Activated CD8-positive, alpha-beta memory T cell treated with anti-CD3 and anti-CD28 coated beads, Interleukin-2, amount 50 U/mL, for 1 hour (primary cell): ENCODE measurements at regions not wholly inside any gene's neighbourhood (a gene's known extent, or its start where the extent isn't known, plus 50 kb on each side); places are given as distances from the start of the nearest gene placed in this dataset.

ENCODE experiments used
- DNase-seq: peaks from one replicate; pipeline ENCODE4 v3.0.0-alpha.2; 2020; ENCODE audit errors: extremely low read depth

DNA sequence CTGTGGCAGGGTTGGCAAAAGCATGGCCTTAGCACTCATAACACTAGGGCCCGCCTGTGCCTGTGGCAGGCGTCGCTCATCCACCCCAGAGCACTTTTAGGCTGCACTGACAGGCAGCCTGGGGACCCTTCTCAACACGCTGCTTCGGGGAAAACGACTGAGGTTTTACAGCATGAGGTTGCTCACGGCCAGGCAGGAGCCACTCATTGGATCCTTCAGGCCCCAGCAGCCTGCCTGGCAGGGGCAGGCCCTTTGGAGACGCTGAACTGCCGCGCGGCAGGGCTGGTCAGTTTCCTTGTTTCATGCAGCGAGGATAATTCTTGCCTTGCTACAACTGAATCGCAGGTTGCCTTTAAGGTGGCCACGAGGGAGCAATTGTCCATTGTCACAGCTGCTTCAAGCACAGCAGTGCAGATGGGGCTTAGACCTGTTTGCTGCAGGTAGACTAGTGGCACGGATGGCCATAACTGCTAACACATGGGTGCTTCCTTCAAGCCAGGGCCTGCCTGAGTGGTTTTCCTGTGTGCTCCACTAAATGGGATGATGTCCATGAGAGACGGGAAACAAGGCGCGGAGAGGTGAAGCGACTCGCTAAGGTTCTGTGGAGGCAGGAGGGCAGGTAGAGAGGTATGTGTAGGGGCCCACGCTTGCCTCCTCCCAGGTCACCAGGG lies 49.9 kb upstream of the HS6ST1 start:
- DNase-seq = no peak

DNA sequence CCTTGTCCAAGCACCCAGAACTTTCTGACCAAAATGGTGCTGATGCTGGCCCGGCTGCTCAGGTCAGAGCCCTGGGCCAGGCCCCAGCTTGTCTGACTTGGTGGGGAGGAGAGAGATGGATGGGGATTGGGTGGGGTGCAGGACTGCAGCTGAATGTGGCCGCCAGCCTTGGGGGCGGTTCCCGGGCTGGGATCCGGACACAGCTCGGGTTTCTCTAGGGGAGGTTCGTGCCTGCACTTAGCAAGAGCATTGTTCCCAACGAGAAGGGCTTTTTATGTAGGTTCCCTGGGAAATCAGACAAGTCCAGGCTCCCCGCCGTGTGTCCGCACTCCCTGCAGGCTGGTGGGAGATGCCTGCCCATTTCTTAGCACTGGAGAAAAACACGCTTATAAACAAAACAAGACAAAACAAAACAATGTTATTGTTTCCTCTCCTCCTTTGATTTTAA lies 50.5 kb upstream of the HS6ST1 start:
- no peak for DNase-seq

DNA sequence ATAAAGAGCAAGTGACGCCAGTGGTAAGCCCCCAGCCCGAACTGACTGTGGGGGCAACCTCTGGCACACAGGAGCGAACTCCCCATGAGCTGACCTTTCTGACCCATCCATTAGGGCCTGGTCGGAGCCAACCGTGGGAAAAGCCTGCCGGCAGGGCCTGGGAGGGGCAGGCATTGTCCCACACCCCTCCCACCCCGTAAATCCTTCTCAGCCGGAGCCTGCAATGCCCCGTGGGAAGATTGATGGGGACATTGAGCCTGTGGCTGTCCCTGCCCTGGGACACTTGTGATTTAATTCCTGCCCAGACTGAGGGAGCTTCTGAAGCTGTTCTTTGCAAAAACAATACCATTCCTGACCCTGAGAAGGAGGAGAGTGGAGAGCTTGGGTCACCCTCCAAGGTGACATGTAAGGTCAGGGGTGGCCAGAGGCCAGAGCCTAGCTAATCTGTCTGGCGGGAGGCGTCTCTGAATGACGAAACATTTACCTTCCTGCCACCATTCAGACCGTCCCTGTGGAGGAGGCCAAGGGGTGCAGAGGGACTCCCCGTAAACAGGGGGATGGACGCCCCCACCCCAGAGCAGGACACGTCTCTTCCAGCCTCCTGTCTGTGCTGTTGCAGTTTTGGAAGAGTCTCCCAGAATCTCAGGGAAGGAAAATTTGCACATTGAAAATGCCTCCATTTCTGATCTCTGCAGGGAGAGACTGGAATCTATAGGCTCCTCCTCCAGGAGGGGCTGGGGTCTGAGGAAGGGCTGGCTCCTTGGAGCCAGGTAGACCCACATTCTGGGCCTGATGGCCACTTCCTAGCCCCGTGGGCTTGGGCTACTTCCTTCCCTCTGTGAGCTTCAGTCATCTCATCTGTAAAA lies 51.2 kb upstream of the HS6ST1 start:
- DNase-seq = no peak

DNA sequence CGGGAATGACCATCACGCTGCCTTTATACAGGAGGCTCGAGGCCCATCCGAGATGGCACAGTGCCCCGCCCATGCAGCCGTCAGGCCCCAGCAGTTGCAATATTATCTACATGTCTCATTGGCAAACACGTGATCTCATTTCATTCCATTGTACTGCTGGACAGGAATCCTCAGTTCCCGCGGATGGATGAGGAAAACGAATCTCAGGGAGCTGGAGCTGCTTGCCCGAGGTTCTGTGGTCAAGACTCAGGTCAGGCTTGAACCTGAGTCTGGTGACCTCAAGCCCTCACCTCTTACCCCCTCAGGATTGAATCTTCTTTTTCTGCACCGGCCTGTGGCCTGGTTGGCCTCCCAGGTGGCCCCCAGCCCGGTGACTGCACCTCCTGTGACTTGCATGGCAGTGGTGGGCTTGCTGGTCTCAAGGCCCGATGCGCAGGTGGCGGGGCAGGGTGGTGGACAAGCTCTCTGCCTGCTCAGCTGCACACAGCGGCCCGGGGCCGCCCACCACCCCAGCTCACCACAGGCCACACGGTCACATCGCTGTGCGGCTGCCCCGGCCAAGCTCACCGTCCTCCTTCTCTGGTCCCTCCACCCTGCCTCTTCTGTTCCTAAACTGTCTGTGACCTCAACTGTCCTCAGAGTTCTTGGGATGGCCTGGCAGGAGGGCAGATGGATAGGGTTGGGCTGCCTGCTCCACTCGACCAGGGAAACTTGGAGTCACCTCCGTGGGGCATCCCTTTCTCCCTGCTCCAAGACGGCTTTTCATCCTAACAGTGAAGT lies 52.0 kb upstream of the HS6ST1 start:
- DNase-seq = no peak

DNA sequence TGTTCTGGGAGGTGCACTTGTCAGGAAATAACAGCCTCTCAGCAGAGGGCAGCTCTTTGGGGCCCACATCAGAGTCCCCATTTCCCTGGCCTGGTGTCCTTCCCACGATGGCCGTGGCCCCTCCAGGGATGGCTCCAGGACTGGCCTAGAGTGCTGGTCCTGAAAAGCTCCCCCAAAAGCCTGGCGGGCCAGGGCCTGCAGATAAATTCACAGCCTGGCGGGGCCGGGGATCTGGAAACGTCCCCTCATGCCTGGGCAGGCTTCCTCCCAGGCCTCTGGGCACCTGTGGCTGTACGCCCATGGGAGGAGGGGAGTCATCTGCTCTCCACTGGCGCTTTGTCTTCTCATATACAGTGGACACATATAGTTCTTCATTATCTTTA lies 52.6 kb upstream of the HS6ST1 start:
- no peak for DNase-seq

DNA sequence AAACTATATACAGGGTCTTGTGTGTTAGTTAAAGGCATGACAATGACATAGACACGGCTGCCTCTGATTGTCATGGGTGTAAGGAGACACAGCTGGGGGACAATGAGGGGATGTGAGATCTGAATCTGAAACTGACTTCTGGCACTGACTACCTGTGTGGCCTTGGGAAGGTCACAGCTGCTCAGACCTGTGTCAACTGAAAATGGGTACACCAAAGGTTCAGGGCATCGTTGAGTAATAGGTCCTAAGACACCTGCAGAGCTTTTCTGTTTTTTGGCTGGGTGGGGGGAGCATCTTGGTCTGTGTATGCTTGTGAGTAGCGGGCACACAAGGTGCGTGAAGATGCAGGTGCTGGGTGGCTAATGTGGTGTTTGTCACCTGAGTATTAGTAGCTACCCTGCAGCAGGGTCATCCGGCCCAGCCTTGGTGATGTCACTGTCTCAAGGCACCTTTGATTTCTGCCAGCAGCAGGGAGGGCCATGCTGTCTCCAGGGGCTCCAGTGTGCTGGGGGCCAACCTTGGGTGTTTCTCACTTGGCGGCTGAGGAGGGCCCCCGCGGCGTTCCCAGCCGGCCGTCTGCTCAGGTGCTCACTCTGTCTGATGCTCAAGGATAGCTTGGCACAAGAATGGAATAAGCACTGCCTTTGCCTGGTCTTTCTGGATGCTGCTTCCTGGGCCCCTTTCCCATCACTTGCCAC lies 53.1 kb upstream of the HS6ST1 start:
- DNase-seq = no peak

DNA sequence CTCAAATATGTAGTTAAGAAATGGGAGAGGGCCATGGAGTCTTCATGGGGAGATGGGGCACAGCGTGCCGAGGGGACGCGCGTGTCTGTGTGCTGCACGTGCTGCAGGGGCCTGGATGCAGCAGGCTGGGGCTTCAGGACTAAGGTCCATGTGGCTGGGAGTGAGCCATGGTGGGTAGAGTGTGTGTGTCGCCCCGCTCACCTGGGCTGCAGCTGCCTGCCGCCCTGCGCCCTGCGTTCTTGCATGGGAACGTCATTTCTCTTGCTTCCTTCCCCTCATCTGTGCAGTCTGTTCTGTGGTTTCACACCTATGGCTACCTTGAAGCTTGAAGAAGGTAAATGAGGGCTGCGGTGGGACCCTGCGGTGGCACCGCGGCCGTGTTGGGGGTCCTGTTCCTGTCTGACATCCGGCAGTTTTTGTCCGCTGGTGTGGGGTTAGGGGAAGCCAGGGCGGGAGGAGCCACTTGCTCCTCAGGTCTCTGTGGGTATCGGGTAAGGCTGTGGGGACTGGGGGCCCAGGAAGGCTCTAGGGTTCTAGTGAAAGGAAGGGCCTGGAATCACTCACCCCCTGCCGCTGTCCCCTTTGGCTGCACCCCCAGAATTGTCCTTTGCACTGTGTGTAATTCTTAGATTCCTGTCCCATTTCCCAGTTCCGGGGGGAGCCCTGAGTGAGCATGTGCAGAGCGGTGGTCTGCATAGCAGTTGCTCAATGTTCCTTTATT lies 54.1 kb upstream of the HS6ST1 start:
- DNase-seq = no peak

DNA sequence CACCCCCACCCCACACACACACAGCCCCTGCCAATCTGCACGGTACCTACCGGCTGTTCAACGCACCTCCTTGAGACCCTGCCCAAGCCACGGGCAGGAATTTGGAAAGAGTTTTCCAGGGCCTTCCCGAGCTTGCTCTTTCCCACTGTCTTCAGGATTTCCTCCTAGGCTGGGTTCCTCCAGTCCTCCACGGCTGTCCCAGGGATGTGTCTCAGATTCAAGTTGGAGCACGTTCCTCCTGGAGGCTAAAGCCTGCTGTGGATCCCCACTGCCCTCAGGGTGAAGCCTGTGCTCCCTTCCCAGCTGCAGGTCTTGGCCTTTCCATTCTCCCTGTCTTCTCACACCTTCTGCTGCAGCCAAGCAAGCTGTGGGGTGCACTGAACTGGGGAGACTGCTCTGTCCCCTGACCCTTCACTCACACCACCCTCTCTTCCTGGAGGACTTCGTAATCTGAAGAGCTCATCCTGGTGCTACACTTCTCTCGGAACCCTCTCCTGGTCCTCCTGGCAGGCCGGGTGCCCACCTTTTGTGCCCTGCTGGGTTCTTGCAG lies 54.9 kb upstream of the HS6ST1 start:
- no peak for DNase-seq

DNA sequence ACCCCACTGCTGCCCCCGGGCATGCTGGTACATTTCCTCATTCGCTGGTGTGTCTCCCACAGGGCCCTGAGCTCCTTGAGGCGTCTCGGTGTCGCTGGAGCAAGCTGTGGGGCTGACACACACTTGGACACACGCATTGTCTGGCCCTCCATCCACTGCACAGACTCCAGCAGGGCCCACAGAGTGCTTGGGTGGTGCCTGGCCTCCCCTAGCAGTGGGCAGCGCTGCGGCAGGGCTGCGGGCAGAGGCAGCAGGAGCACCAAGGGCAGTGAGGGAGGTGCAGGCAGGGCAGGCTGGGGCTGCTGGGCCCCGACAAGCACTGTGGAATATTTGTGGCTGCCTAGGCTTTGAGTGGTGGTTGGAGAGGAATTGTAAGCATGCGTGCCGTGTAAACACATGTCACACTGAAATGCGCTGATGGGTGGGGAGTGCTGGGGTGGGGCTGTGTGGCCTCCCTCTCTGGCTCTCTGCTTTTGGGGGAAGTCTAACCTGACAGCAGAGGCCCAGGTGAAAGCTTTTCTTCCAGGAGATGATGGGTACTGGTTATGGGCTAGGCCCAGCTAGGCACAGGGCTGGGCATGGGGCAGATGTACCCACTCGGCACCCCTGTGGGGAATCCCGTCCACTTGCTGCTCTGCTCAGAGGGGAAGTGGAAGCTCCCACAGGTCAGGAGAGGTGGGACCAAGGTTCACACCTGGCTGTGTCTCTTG lies 55.5 kb upstream of the HS6ST1 start:
- DNase-seq = no peak

DNA sequence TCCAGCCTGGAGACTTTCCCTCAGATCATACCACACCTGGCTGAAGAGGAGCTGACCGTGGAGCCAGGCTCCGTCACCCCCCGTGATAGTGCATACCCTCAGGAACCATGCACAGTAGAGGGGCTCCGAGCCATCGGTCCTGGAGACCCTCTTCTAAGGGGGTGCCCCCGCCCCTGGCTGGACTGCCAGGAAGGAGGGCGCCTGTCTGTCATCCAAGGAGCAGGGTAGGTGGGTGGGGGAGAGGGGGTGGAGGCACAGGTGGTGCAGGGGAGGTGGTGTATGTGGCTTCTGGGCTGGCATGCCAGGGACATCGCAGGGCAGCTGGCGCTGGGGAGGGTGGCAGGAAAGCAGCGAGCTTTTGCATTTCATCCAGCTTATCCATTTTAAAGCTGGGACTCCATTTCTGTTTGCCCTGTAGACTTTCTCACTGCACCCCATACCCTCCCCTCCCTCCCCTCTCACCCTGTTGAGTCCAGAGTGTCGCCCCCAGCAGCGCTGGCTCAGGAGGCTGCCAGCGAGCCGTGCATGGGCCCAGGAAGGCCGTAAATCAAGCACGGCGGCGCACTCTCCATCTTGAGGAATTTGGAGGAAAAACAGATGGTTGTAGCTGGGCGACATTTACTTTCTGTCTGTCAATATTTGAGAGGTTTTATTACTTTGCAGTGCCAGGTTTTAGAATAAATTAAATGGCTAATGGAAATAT lies 56.2 kb upstream of the HS6ST1 start:
- no peak for DNase-seq

DNA sequence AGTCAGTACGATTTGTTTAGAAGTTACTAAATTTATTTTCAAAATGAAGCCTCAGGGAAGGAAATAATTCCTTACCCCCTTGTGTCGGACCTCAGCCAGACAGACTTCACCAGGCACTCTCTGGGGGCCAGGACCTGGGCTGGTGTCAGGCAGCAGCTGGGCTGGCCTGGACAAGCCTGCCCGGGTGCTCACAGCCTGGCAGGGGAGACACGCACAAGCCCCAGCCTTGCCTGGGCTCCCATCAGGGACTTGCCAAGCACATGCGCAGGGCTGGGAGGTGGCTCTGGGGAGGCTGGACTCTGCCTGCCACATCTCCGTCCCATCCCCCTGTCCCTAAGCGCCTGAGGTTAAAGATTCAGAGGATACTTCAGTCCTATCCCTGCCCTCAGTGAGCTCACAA lies 56.8 kb upstream of the HS6ST1 start:
- DNase-seq = no peak

DNA sequence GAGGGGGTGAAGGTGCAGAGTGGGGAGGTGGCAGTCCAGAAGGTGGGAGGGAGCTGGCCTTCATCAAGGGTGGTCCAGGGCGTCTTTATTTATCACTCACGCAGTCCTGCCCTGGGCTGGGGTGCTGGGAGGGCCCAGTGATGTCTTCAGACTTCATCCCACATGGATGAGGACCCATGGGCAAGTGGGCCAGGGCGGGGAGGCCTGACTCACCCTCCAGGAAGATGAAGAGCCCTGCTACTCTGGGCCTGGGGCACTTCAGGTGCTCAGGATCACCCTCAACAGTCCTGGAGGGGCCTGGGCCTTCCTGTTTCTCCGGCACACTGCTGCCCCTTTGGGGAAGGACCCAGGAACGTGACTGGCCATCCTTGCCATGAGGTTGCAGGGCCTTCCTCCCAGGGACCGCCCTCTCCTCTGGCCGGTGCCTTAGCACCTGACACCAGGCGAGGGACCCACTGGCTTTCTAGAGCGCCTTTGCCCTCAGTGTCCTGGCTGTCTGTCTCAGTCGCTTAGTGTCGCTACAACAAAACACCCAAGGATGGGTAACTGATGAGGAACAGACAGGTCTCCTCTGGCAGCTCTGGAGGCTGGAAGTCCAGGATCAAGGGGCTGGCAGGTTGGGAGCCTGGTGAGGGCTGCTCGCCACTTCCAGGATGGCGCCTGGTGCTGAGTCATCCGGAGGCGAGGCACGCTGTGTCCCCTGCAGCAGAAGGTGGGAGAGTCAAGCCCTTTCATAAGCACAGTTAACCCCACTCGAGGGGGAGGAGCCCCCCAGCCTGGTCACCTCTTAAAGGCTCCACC lies 57.8 kb upstream of the HS6ST1 start:
- no peak for DNase-seq

DNA sequence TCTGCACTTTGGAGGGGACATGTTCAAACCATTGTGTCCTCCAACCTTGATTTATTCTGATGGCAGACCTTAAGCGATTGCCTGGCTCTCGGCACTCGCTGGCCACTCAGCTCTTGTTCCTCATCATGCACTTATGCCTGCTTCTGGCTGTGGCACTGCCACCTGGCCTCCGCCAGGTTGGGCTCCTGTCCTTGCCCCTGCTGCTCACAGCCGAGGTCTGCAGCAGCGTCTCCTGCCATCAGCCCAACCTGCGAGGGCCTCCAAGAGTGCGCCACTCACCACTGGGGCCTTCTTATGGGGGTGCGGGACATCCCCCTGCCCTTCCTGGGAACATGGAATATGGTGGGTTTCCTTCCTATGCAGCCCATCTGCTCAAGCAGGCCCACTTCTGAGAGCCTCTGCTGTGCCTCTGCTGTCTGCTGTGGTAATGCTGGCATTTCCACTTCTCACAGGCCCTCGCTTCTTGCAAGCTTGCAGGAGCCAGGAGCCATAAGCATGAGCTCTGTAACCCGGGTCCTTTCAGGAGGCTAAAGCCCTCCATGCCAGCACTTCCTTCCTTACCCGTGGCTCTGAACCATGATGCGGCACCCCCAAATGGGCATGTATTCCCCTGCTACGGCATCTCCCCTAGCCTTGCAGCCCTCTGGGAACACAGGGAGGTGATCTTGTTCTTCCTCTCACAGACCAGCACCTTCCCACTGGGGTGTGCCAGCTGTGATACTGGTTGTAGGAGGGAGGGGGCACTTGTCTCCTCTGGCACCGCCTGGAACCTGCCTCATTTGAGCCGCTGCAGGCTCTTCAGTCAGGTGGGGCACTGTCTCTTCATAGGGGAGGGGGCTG lies 58.6 kb upstream of the HS6ST1 start:
- DNase-seq = no peak

DNA sequence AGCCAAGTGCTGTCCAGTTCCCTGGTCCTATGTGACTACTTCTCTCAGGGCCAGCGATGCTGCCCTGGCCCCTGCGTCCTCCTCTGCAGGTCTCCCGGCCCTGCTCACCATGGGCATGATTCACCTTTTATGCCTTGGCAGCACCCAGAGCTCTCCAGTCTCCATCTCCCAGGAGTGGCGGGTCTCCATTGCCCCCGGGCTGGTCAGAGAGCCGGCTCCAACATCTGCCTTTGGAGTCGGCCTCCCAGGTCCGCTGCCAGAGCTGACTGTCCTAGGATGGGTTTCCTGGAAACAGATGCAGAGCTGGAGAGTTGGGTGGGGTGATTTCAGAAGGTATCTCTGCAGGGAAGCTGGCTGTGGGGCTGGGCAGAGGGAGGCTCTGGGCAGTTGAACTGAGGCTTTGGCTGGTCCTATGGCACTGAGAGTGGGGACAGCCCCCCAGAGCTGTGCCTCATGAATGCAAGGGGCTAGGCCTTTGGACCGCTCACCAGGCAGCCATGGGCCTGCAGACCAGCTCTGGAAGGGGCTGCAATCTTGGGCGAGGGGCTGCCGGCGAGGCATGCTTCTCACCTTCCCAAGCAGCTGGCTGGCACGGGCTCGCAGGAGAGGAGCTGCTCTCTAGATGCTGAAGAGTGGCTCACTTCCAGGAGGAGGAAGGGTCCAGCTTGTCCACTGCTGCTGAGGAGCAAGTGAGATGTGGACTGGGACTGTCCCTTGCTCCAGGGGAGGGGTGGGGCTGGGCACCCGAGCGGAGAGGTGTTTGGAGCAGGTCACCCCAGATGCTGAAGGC lies 59.8 kb upstream of the HS6ST1 start:
- no peak for DNase-seq

DNA sequence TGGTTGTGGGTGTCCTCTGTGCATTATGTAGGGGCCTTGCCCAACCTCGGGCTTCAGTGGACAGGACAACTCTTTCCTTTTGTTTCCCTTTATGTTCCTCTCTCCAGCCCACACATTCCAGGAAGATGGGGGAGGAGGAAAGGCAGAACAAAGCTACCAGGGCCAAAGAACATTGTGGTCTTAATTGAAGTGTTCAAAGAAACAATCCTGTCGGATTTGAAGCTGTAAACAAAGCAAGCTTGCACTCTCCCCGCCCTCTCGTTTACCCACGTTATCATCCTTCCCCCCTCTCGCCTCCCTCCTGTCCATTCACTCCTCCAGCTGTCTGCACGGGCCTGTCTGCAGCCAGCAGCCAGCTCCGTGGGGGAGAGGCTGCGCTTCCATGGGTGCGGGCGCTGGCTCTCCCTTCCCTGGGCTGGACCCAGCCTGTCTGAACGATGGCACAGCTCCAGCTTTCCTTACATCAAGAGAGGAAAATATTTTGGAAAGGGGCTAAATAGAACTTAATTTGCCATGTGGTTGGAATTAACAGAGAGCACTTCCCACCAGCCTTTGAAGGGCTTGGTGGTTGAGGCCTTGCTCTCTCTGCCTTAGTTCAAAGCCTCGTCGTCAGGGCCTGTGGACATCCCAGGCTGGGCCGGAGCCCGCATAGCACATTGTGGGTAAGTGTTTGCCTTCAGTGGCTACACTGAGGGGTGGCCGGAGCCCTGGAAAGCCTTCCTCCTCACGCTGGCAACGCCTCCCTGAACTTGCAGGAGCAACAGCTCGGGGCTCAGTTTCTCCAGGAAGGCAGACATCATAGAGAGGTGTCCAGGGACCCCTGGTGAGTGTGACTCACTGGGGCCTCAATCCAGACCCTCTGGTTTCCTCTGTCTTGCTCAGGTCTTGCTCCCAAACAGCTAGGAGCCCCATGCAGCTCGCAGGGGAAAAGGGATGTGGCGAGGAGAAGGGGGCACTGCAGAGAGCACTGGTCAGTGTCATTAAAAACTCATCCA lies 60.6 kb upstream of the HS6ST1 start:
- no peak for DNase-seq
